DND-41 (cell line): ENCODE measurements at regions not wholly inside any gene's neighbourhood (a gene's known extent, or its start where the extent isn't known, plus 50 kb on each side); places are given as distances from the start of the nearest gene placed in this dataset.

Experiments used
- ATAC-seq: fragments of 200-7000 bp; cut with Tn5 transposase; 3 replicates; pipeline ENCODE4 v1.9.1; 2021; ENCODE audit warnings: low read depth; ENCODE audit not compliant: insufficient read depth
- DNase-seq: peaks from one replicate; pipeline ENCODE4 v3.0.0-alpha.2; 2020
- H2AFZ ChIP-seq: 2 replicates; pipeline ENCODE4 v1.6.0; 2012; ENCODE audit warnings: low read depth, low read length
- H3K27ac ChIP-seq: 2 replicates; pipeline ENCODE4 v1.5.1; 2012; ENCODE audit warnings: low read length, inconsistent platforms
- H3K27me3 ChIP-seq: fragments of 200-600 bp; sonication (generic); 2 replicates; pipeline ENCODE4 v1.6.0; 2012; ENCODE audit warnings: low read length, mild to moderate bottlenecking, inconsistent platforms; ENCODE audit not compliant: insufficient read depth, poor library complexity
- H3K36me3 ChIP-seq: 2 replicates; pipeline ENCODE4 v1.5.1; 2012; ENCODE audit warnings: low read length, inconsistent platforms; ENCODE audit not compliant: insufficient read depth
- H3K4me1 ChIP-seq: 2 replicates; pipeline ENCODE4 v1.5.1; 2012; ENCODE audit warnings: mild to moderate bottlenecking, low read length; ENCODE audit not compliant: insufficient read depth
- H3K4me2 ChIP-seq: 2 replicates; pipeline ENCODE4 v1.6.0; 2012; ENCODE audit warnings: mild to moderate bottlenecking, moderate library complexity, low read length, inconsistent platforms; ENCODE audit not compliant: insufficient read depth
- H3K4me3 ChIP-seq, 2 experiments: fragments of 200-600 bp in 1 of 2; shearing (Covaris generic) in 1 of 2; 2 replicates each; pipeline ENCODE4 v1.5.1; 2012 to 2016; ENCODE audit warnings: inconsistent platforms in 2 of 2, low read length in 2 of 2, mild to moderate bottlenecking in 2 of 2, low read depth in 1 of 2, moderate library complexity in 1 of 2
- H3K79me2 ChIP-seq: 2 replicates; pipeline ENCODE4 v1.6.0; 2012; ENCODE audit warnings: low read length, inconsistent platforms; ENCODE audit not compliant: insufficient read depth
- H3K9ac ChIP-seq: 2 replicates; pipeline ENCODE4 v1.6.0; 2012; ENCODE audit warnings: low read depth, mild to moderate bottlenecking, inconsistent platforms, low read length, moderate library complexity
- H3K9me3 ChIP-seq: 2 replicates; pipeline ENCODE4 v1.5.1; 2012; ENCODE audit warnings: low read length, moderate library complexity, mild to moderate bottlenecking, inconsistent platforms; ENCODE audit not compliant: insufficient read depth, severe bottlenecking
- H4K20me1 ChIP-seq: 2 replicates; pipeline ENCODE4 v1.6.0; 2012; ENCODE audit warnings: low read length; ENCODE audit not compliant: insufficient read depth
- CTCF ChIP-seq: IDR thresholded peaks from 2 replicates; pipeline ENCODE4 v1.5.1; 2012; ENCODE audit warnings: borderline replicate concordance, low read length, moderate library complexity, mild to moderate bottlenecking; ENCODE audit not compliant: poor library complexity, severe bottlenecking; ENCODE audit errors: extremely low read depth
- EZH2 ChIP-seq: IDR thresholded peaks from 3 replicates; pipeline ENCODE4 v1.6.1; 2012; ENCODE audit warnings: borderline replicate concordance, low read depth, mild to moderate bottlenecking, moderate library complexity, low read length, inconsistent platforms; ENCODE audit not compliant: severe bottlenecking

- no peaks in the 10 kb centered on the region for H3K27me3 ChIP-seq
- H3K27ac ChIP-seq: no peak overlapping the region
- H2AFZ ChIP-seq: no peak overlapping the region
- no peak for TF ChIP-seq EZH2
- no peak for TF ChIP-seq CTCF
- H3K4me3 ChIP-seq: no peak overlapping the region
- DNase-seq (no peak), ATAC-seq (no peak)
- H3K4me1 ChIP-seq: no peaks in the 10 kb centered on the region
- H3K4me2 ChIP-seq: no peak overlapping the region
- H4K20me1 ChIP-seq: no peaks in the 10 kb centered on the region
- H3K9me3 ChIP-seq: no peaks in the 10 kb centered on the region
- H3K9ac ChIP-seq: no peak overlapping the region
- H3K36me3 ChIP-seq: no peaks in the 10 kb centered on the region
- no peaks in the 10 kb centered on the region for H3K79me2 ChIP-seq
Measured at GRCh38 chrX:39654183-39654925, 443.4 kb downstream of the BCOR start.

GRCh38 chrX:39654952-39655351, 442.8 kb downstream of the BCOR start:
- no peaks in the 10 kb centered on the region for H3K27me3 ChIP-seq
- H3K36me3 ChIP-seq: no peaks in the 10 kb centered on the region

GRCh38 chrX:39661116-39661907, 436.4 kb downstream of the BCOR start:
- H3K27ac ChIP-seq: no peak overlapping the region
- H2AFZ ChIP-seq: no peak overlapping the region
- ATAC-seq (no peak), DNase-seq (no peak)
- no peak overlapping the region for H3K4me2 ChIP-seq
- no peaks in the 10 kb centered on the region for H3K4me1 ChIP-seq
- H4K20me1 ChIP-seq: no peaks in the 10 kb centered on the region
- no peaks in the 10 kb centered on the region for H3K36me3 ChIP-seq
- H3K9ac ChIP-seq: no peak overlapping the region
- no peaks in the 10 kb centered on the region for H3K27me3 ChIP-seq
- no peaks in the 10 kb centered on the region for H3K9me3 ChIP-seq
- H3K4me3 ChIP-seq: no peak overlapping the region
- no peak for TF ChIP-seq CTCF
- TF ChIP-seq EZH2: no peak
- H3K79me2 ChIP-seq: no peaks in the 10 kb centered on the region

More at GRCh38 chrX:39654952-39655351, 442.8 kb downstream of the BCOR start:
- no peak overlapping the region for H3K4me2 ChIP-seq
- no peak for DNase-seq
- H3K79me2 ChIP-seq: no peaks in the 10 kb centered on the region
- no peak overlapping the region for H3K9ac ChIP-seq
- H3K27ac ChIP-seq: no peak overlapping the region
- H2AFZ ChIP-seq: no peak overlapping the region
- H3K4me1 ChIP-seq: no peaks in the 10 kb centered on the region
- no peak for TF ChIP-seq CTCF
- no peak for TF ChIP-seq EZH2
- H3K9me3 ChIP-seq: no peaks in the 10 kb centered on the region
- no peaks in the 10 kb centered on the region for H4K20me1 ChIP-seq
- no peak for ATAC-seq
- H3K4me3 ChIP-seq: no peak overlapping the region
